K562 (cell line): ENCODE measurements at regions not wholly inside any gene's neighbourhood (a gene's known extent, or its start where the extent isn't known, plus 50 kb on each side); places are given as distances from the start of the nearest gene placed in this dataset.
A peak's percentile ranks its signal among the peaks of the same experiment; 100 is the strongest.

Source experiments
- ARID3B ChIP-seq: fragments of 250-450 bp; sonication (Bioruptor Pico); IDR thresholded peaks from 2 replicates; pipeline ENCODE4 v1.4.0; 2020; ENCODE audit warnings: borderline replicate concordance
- ATF3 ChIP-seq, 2 experiments: fragments of 450-650 bp in 1 of 2; sonication (generic) in 1 of 2; formaldehyde crosslinking in 1 of 2; IDR thresholded peaks in 1 of 2; conservative IDR thresholded peaks in 1 of 2; 2 replicates each; pipeline versions ENCODE4 v1.6.1 to v1.8.1; 2016 to 2023; ENCODE audit warnings: mild to moderate bottlenecking in 2 of 2, moderate library complexity in 2 of 2, inconsistent platforms in 1 of 2, missing genetic modification reagents in 1 of 2
- BACH1 ChIP-seq: fragments of 200-800 bp; sonication (Bioruptor generic); IDR thresholded peaks from 2 replicates; pipeline ENCODE4 v1.6.1; 2016; ENCODE audit warnings: missing genetic modification characterization, missing compliant biosample characterization
- CTCF ChIP-seq, 3 experiments: IDR thresholded peaks in 2 of 3; conservative IDR thresholded peaks in 1 of 3; 2 replicates each; pipeline ENCODE4 v1.5.1; 2011 to 2012; ENCODE audit warnings: low read length in 3 of 3, mild to moderate bottlenecking in 3 of 3, control low read depth in 2 of 3, improper control_type of control experiment in 1 of 3, inconsistent platforms in 1 of 3, low read depth in 1 of 3, mixed read lengths in 1 of 3, moderate library complexity in 1 of 3; ENCODE audit not compliant: insufficient read depth in 2 of 3
- EP300 ChIP-seq: IDR thresholded peaks from 2 replicates; pipeline ENCODE4 v1.6.1; 2012; ENCODE audit warnings: low read length, improper control_type of control experiment
- MGA ChIP-seq: fragments of 450-650 bp; IDR thresholded peaks from 2 replicates; pipeline ENCODE4 v1.6.1; 2016; ENCODE audit warnings: mild to moderate bottlenecking, moderate library complexity
- RBM39 ChIP-seq: fragments of 200-400 bp; formaldehyde crosslinking; optimal IDR thresholded peaks from 2 replicates; pipeline ENCODE3; 2018; ENCODE audit warnings: low read depth, low read length
- SMARCE1 ChIP-seq: fragments of 450-650 bp; IDR thresholded peaks from 2 replicates; pipeline ENCODE4 v1.7.1; 2016; ENCODE audit warnings: mild to moderate bottlenecking
- STAT5B ChIP-seq: fragments of 250-450 bp; sonication (Bioruptor Pico); IDR thresholded peaks from 2 replicates; pipeline ENCODE4 v1.8.0; 2021; ENCODE audit warnings: mild to moderate bottlenecking, inconsistent platforms
- ZNF175 ChIP-seq: fragments of 200-800 bp; sonication (Bioruptor generic); IDR thresholded peaks from 2 replicates; pipeline ENCODE4 v1.6.1; 2016; ENCODE audit warnings: low read depth, mild to moderate bottlenecking, missing genetic modification characterization, missing compliant biosample characterization
- ZNF778 ChIP-seq: fragments of 450-650 bp; formaldehyde crosslinking; IDR thresholded peaks from 2 replicates; pipeline ENCODE4 v1.4.0; 2020; ENCODE audit warnings: mild to moderate bottlenecking, moderate library complexity

- TF ChIP-seq ARID3B (CRISPR knock-in tag) (no peak), ZNF778 (CRISPR knock-in tag) (no peak), STAT5B (CRISPR knock-in tag) (no peak), EP300 (peak; percentile 68; the same call in 1 of the 2 replicates), ATF3 (IDR thresholded peaks at IDR 0.05) (peak; percentile 41; the same call in 1 of the 2 replicates), ATF3 (CRISPR knock-in tag; conservative IDR thresholded peaks at IDR 0.05) (no peak), CTCF (IDR thresholded peaks at IDR 0.05 in 2 of 3, conservative IDR thresholded peaks at IDR 0.05 in 1 of 3; ENCODE audit: insufficient read depth in 2 of 3, low read depth in 1 of 3, low read length in 3 of 3) (no peak), MGA (no peak), RBM39 (no peak), BACH1 (no peak), SMARCE1 (peak; percentile 65), ZNF175 (no peak)
Observed at GRCh38 chr21:35336534-35336933, 287.4 kb upstream of the RUNX1 start (continued).
